Activated CD8-positive, alpha-beta T cell treated with anti-CD3 and anti-CD28 coated beads, Interleukin-2, amount 10 ng/mL, durations not matched to agents 7 days and 5 days (primary cell): ENCODE measurements at regions not wholly inside any gene's neighbourhood (a gene's known extent, or its start where the extent isn't known, plus 50 kb on each side); places are given as distances from the start of the nearest gene placed in this dataset.

Experiments
- ATAC-seq: fragments of 150-1000 bp; cut with Tn5 transposase; one replicate; pipeline ENCODE4 v1.10.0; 2021; ENCODE audit warnings: moderate library complexity
- CTCF ChIA-PET: fragments of 350-600 bp; sonication (Branson Sonifier 250); formaldehyde crosslinking; loops from one replicate; lab custom pipeline; 2021; ENCODE audit warnings: antibody characterized with exemption; lab: Charles Lee
- POLR2A ChIA-PET: fragments of 350-600 bp; sonication (Branson Sonifier 250); formaldehyde crosslinking; loops from one replicate; lab custom pipeline; 2021; ENCODE audit warnings: antibody characterized with exemption; lab: Charles Lee
- DNase-seq: peaks from one replicate; pipeline ENCODE4 v3.0.0-alpha.2; 2020
- H3K27ac Mint-ChIP-seq: one replicate; pipeline ENCODE4 v1.8.0; 2021; ENCODE audit warnings: mild to moderate bottlenecking, mixed read lengths
- H3K27me3 Mint-ChIP-seq: one replicate; pipeline ENCODE4 v1.8.0; 2021; ENCODE audit warnings: low read depth, mixed read lengths
- H3K36me3 Mint-ChIP-seq: one replicate; pipeline ENCODE4 v1.8.0; 2021; ENCODE audit warnings: low read depth, mixed read lengths
- H3K4me1 Mint-ChIP-seq: one replicate; pipeline ENCODE4 v1.8.0; 2021; ENCODE audit warnings: low read depth, mixed read lengths
- H3K4me3 Mint-ChIP-seq: one replicate; pipeline ENCODE4 v1.8.0; 2021; ENCODE audit warnings: mild to moderate bottlenecking, mixed read lengths
- H3K9me3 Mint-ChIP-seq: one replicate; pipeline ENCODE4 v1.8.0; 2022; ENCODE audit warnings: mixed read lengths; ENCODE audit not compliant: insufficient read depth

- CTCF ChIA-PET, result no interaction called here
- Mint-ChIP-seq H3K27ac (no peak overlapping the region), H3K9me3 (no peaks in the 10 kb centered on the region), H3K4me3 (no peak overlapping the region), H3K4me1 (no peaks in the 10 kb centered on the region), H3K27me3 (no peaks in the 10 kb centered on the region), H3K36me3 (no peaks in the 10 kb centered on the region)
- POLR2A ChIA-PET, result no interaction called here
- no peak for ATAC-seq
- no peak for DNase-seq
Observed at GRCh38 chr5:35305336-35306020, 75.2 kb upstream of the PRLR start.

- Mint-ChIP-seq H3K27me3 (no peaks in the 10 kb centered on the region), H3K4me1 (no peaks in the 10 kb centered on the region), H3K36me3 (no peaks in the 10 kb centered on the region), H3K4me3 (no peak overlapping the region), H3K27ac (no peak overlapping the region), H3K9me3 (no peaks in the 10 kb centered on the region)
- DNase-seq (no peak), ATAC-seq (no peak)
- CTCF ChIA-PET, result no interaction called here
- POLR2A ChIA-PET, result interaction anchor here (0.6 kb wide), 1 partner anchor 8 kb away, joined by 3 read pairs; no protein-coding TSS in a partner anchor
Observed at GRCh38 chr5:35304291-35304690, 74.0 kb upstream of the PRLR start.

- POLR2A ChIA-PET, result no interaction called here
- no peaks in the 10 kb centered on the region for H3K27me3 Mint-ChIP-seq
Observed at GRCh38 chr5:35303152-35303551, 72.9 kb upstream of the PRLR start.

GRCh38 chr5:35302544-35302943 is 72.3 kb upstream of the PRLR start:
- no peak for ATAC-seq
- CTCF ChIA-PET, result no interaction called here

More at GRCh38 chr5:35303152-35303551, 72.9 kb upstream of the PRLR start:
- no peak overlapping the region for H3K27ac Mint-ChIP-seq
- H3K9me3 Mint-ChIP-seq, result no peaks in the 10 kb centered on the region
- no peak for ATAC-seq
- no peak overlapping the region for H3K4me3 Mint-ChIP-seq
- H3K36me3 Mint-ChIP-seq, result no peaks in the 10 kb centered on the region
- no peaks in the 10 kb centered on the region for H3K4me1 Mint-ChIP-seq
- no peak for DNase-seq
- CTCF ChIA-PET, result no interaction called here

GRCh38 chr5:35297755-35298154 is 67.5 kb upstream of the PRLR start:
- no peaks in the 10 kb centered on the region for H3K4me1 Mint-ChIP-seq
- CTCF ChIA-PET, result no interaction called here
- H3K4me3 Mint-ChIP-seq, result no peak overlapping the region
- H3K27ac Mint-ChIP-seq, result no peak overlapping the region
- no peaks in the 10 kb centered on the region for H3K27me3 Mint-ChIP-seq
- H3K36me3 Mint-ChIP-seq, result no peaks in the 10 kb centered on the region
- POLR2A ChIA-PET, result no interaction called here
- H3K9me3 Mint-ChIP-seq, result no peaks in the 10 kb centered on the region
- ATAC-seq (no peak), DNase-seq (no peak)

More at GRCh38 chr5:35302544-35302943, 72.3 kb upstream of the PRLR start:
- Mint-ChIP-seq H3K36me3 (no peaks in the 10 kb centered on the region), H3K4me1 (no peaks in the 10 kb centered on the region), H3K4me3 (no peak overlapping the region), H3K27ac (no peak overlapping the region), H3K27me3 (no peaks in the 10 kb centered on the region), H3K9me3 (no peaks in the 10 kb centered on the region)
- POLR2A ChIA-PET, result no interaction called here
- DNase-seq, result no peak

- ATAC-seq (no peak), DNase-seq (no peak)
- H3K4me3 Mint-ChIP-seq, result no peak overlapping the region
- H3K27ac Mint-ChIP-seq, result no peak overlapping the region
- POLR2A ChIA-PET, result no interaction called here
- H3K9me3 Mint-ChIP-seq, result no peaks in the 10 kb centered on the region
- CTCF ChIA-PET, result no interaction called here
- no peaks in the 10 kb centered on the region for H3K27me3 Mint-ChIP-seq
- H3K36me3 Mint-ChIP-seq, result no peaks in the 10 kb centered on the region
- H3K4me1 Mint-ChIP-seq, result no peaks in the 10 kb centered on the region
Observed at GRCh38 chr5:35294976-35295375, 64.7 kb upstream of the PRLR start.

GRCh38 chr5:35294017-35294416 is 63.7 kb upstream of the PRLR start:
- no peak for ATAC-seq
- POLR2A ChIA-PET, result no interaction called here

GRCh38 chr5:35285435-35285834 is 55.1 kb upstream of the PRLR start:
- no peak for ATAC-seq
- ChIA-PET POLR2A (no interaction called here), CTCF (no interaction called here)
- no peaks in the 10 kb centered on the region for H3K4me1 Mint-ChIP-seq
- no peak for DNase-seq
- H3K4me3 Mint-ChIP-seq, result no peak overlapping the region
- H3K27ac Mint-ChIP-seq, result no peak overlapping the region
- H3K9me3 Mint-ChIP-seq, result no peaks in the 10 kb centered on the region
- no peaks in the 10 kb centered on the region for H3K36me3 Mint-ChIP-seq
- H3K27me3 Mint-ChIP-seq, result peaks cover 4% of the 10 kb centered on the region

More at GRCh38 chr5:35294017-35294416, 63.7 kb upstream of the PRLR start:
- H3K9me3 Mint-ChIP-seq, result no peaks in the 10 kb centered on the region
- no peaks in the 10 kb centered on the region for H3K27me3 Mint-ChIP-seq
- H3K36me3 Mint-ChIP-seq, result no peaks in the 10 kb centered on the region
- H3K4me3 Mint-ChIP-seq, result no peak overlapping the region
- no peak overlapping the region for H3K27ac Mint-ChIP-seq
- H3K4me1 Mint-ChIP-seq, result no peaks in the 10 kb centered on the region
- DNase-seq, result no peak
- CTCF ChIA-PET, result no interaction called here

GRCh38 chr5:35285011-35285410 is 54.7 kb upstream of the PRLR start:
- H3K9me3 Mint-ChIP-seq, result no peaks in the 10 kb centered on the region
- H3K4me1 Mint-ChIP-seq, result no peaks in the 10 kb centered on the region
- H3K4me3 Mint-ChIP-seq, result no peak overlapping the region
- ATAC-seq (no peak), DNase-seq (no peak)
- H3K27me3 Mint-ChIP-seq, result peaks cover 4% of the 10 kb centered on the region
- H3K27ac Mint-ChIP-seq, result no peak overlapping the region
- H3K36me3 Mint-ChIP-seq, result no peaks in the 10 kb centered on the region
- ChIA-PET CTCF (no interaction called here), POLR2A (no interaction called here)

GRCh38 chr5:35284364-35284763 is 54.1 kb upstream of the PRLR start:
- POLR2A ChIA-PET, result no interaction called here
- no peaks in the 10 kb centered on the region for H3K36me3 Mint-ChIP-seq
- H3K4me3 Mint-ChIP-seq, result no peak overlapping the region
- no peaks in the 10 kb centered on the region for H3K9me3 Mint-ChIP-seq
- H3K27me3 Mint-ChIP-seq, result peaks cover 4% of the 10 kb centered on the region
- CTCF ChIA-PET, result no interaction called here
- H3K4me1 Mint-ChIP-seq, result no peaks in the 10 kb centered on the region
- ATAC-seq (no peak), DNase-seq (no peak)
- H3K27ac Mint-ChIP-seq, result no peak overlapping the region

- DNase-seq (no peak), ATAC-seq (no peak)
- Mint-ChIP-seq H3K36me3 (no peaks in the 10 kb centered on the region), H3K4me1 (no peaks in the 10 kb centered on the region), H3K27me3 (peaks cover 4% of the 10 kb centered on the region), H3K27ac (no peak overlapping the region), H3K4me3 (no peak overlapping the region), H3K9me3 (no peaks in the 10 kb centered on the region)
- CTCF ChIA-PET, result interaction anchor here (0.9 kb wide), 1 partner anchor 154 kb away, joined by 3 read pairs; no protein-coding TSS in a partner anchor
- POLR2A ChIA-PET, result no interaction called here
Observed at GRCh38 chr5:35282810-35283209, 52.5 kb upstream of the PRLR start.

GRCh38 chr5:35281613-35282012 is 51.3 kb upstream of the PRLR start:
- Mint-ChIP-seq H3K4me3 (no peak overlapping the region), H3K27ac (no peak overlapping the region), H3K9me3 (no peaks in the 10 kb centered on the region), H3K36me3 (no peaks in the 10 kb centered on the region), H3K27me3 (peaks cover 4% of the 10 kb centered on the region), H3K4me1 (no peaks in the 10 kb centered on the region)
- ChIA-PET CTCF (no interaction called here), POLR2A (no interaction called here)
- no peak for ATAC-seq
- no peak for DNase-seq
